ENCODE measurements at regions not wholly inside any gene's neighbourhood (a gene's known extent, or its start where the extent isn't known, plus 50 kb on each side); places are given as distances from the start of the nearest gene placed in this dataset.
"Not testable (repeated sequence)": the region's sequence is repeated elsewhere in the genome, so short reads cannot be mapped to it uniquely, and the experiment has no call there.

- TF ChIP-seq POLR2AphosphoS5 (IDR thresholded peaks at IDR 0.05) (peak; percentile 78 to 79), POLR2A (IDR thresholded peaks at IDR 0.05) (peak in 1 of 4 donors; percentile 17)
- TF ChIP-seq CTCF, EP300 (IDR thresholded peaks at IDR 0.05): not testable (repeated sequence)
These were observed 126.3 kb downstream of the LRRC37A3 start for GRCh38 chr17:64792793-64793575.

All from upper lobe of left lung (tissue), 4 donors.